Kidney epithelial cell (primary cell): ENCODE measurements at regions not wholly inside any gene's neighbourhood (a gene's known extent, or its start where the extent isn't known, plus 50 kb on each side); places are given as distances from the start of the nearest gene placed in this dataset.

Source experiments
- DNase-seq: peaks from one replicate; pipeline ENCODE4 v3.0.0-alpha.2; 2010; ENCODE audit warnings: low read depth
- H3K27me3 ChIP-seq: 2 replicates; pipeline ENCODE4 v1.6.0; 2011; ENCODE audit warnings: low read length; ENCODE audit not compliant: control insufficient read depth, insufficient read depth
- H3K36me3 ChIP-seq: 2 replicates; pipeline ENCODE4 v1.5.1; 2011; ENCODE audit warnings: low read length; ENCODE audit not compliant: control insufficient read depth, insufficient read depth
- H3K4me3 ChIP-seq: 2 replicates; pipeline ENCODE4 v1.5.1; 2011; ENCODE audit warnings: low read depth, mild to moderate bottlenecking, control low read depth, low read length
- CTCF ChIP-seq: IDR thresholded peaks from 2 replicates; pipeline ENCODE4 v1.5.1; 2011; ENCODE audit warnings: mild to moderate bottlenecking, moderate library complexity, low read length, control low read depth, inconsistent platforms; ENCODE audit not compliant: insufficient read depth, poor library complexity, severe bottlenecking

GRCh38 chr4:162221148-162221547 lies 57.3 kb upstream of the FSTL5 start:
- Histone ChIP-seq H3K4me3 (no peak overlapping the region), H3K36me3 (no peaks in the 10 kb centered on the region), H3K27me3 (no peaks in the 10 kb centered on the region)
- TF ChIP-seq CTCF, result no peak
- DNase-seq, result no peak
